ENCODE measurements at regions not wholly inside any gene's neighbourhood (a gene's known extent, or its start where the extent isn't known, plus 50 kb on each side); places are given as distances from the start of the nearest gene placed in this dataset.

- DNase-seq = no peak
Observed at GRCh38 chr13:89937420-89937819, 1410.1 kb upstream of the MIR17HG start.

- DNase-seq = no peak
Observed at GRCh38 chr13:89940383-89940782, 1407.1 kb upstream of the MIR17HG start.

GRCh38 chr13:89943139-89943538 lies 1404.3 kb upstream of the MIR17HG start:
- no peak for DNase-seq

GRCh38 chr13:89950225-89950624 lies 1397.3 kb upstream of the MIR17HG start:
- DNase-seq = no peak

GRCh38 chr13:89951341-89951740 lies 1396.1 kb upstream of the MIR17HG start:
- DNase-seq = no peak

GRCh38 chr13:89953581-89953980 lies 1393.9 kb upstream of the MIR17HG start:
- DNase-seq = no peak

GRCh38 chr13:89955773-89956172 lies 1391.7 kb upstream of the MIR17HG start:
- no peak for DNase-seq

GRCh38 chr13:89959074-89959473 lies 1388.4 kb upstream of the MIR17HG start:
- DNase-seq = no peak

GRCh38 chr13:89965252-89965651 lies 1382.2 kb upstream of the MIR17HG start:
- no peak for DNase-seq

- DNase-seq = no peak
Observed at GRCh38 chr13:89966524-89966923, 1381.0 kb upstream of the MIR17HG start.

- DNase-seq = no peak
Observed at GRCh38 chr13:89967701-89968100, 1379.8 kb upstream of the MIR17HG start.

GRCh38 chr13:89968470-89968869 lies 1379.0 kb upstream of the MIR17HG start:
- no peak for DNase-seq

GRCh38 chr13:89970353-89970709 lies 1377.2 kb upstream of the MIR17HG start:
- DNase-seq = no peak

- no peak for DNase-seq
Observed at GRCh38 chr13:89977203-89977602, 1370.3 kb upstream of the MIR17HG start.

GRCh38 chr13:89980896-89981295 lies 1366.6 kb upstream of the MIR17HG start:
- DNase-seq = no peak

GRCh38 chr13:89982407-89983095 lies 1364.9 kb upstream of the MIR17HG start:
- no peak for DNase-seq

GRCh38 chr13:89988206-89988605 lies 1359.3 kb upstream of the MIR17HG start:
- DNase-seq = no peak

- DNase-seq = no peak
Observed at GRCh38 chr13:90003566-90003965, 1343.9 kb upstream of the MIR17HG start.

- no peak for DNase-seq
Observed at GRCh38 chr13:90008707-90009149, 1338.8 kb upstream of the MIR17HG start.

GRCh38 chr13:90014038-90014437 lies 1333.4 kb upstream of the MIR17HG start:
- DNase-seq = no peak

- DNase-seq = no peak
Observed at GRCh38 chr13:90015565-90016507, 1331.7 kb upstream of the MIR17HG start.

GRCh38 chr13:90016688-90017087 lies 1330.8 kb upstream of the MIR17HG start:
- DNase-seq = no peak

- DNase-seq = no peak
Observed at GRCh38 chr13:90020536-90021070, 1326.9 kb upstream of the MIR17HG start.

- no peak for DNase-seq
Observed at GRCh38 chr13:90027409-90027808, 1320.1 kb upstream of the MIR17HG start.

Data from DMS153 (cell line).